Left ventricle myocardium inferior (tissue), 1 donor: ENCODE measurements at regions not wholly inside any gene's neighbourhood (a gene's known extent, or its start where the extent isn't known, plus 50 kb on each side); places are given as distances from the start of the nearest gene placed in this dataset.

Experiments
- DNase-seq: peaks from one replicate; pipeline ENCODE4 v3.0.0-alpha.2; 2020
- H3K27ac ChIP-seq: fragments of 200-600 bp; replicated peaks from 2 replicates; pipeline ENCODE4 v1.8.0; 2021
- H3K27me3 ChIP-seq: fragments of 200-600 bp; 2 replicates; pipeline ENCODE4 v1.8.0; 2021; ENCODE audit warnings: low read depth
- H3K36me3 ChIP-seq: fragments of 200-600 bp; 2 replicates; pipeline ENCODE4 v1.8.0; 2021
- H3K4me1 ChIP-seq: fragments of 200-600 bp; 2 replicates; pipeline ENCODE4 v1.8.0; 2021
- H3K4me3 ChIP-seq: fragments of 200-600 bp; 2 replicates; pipeline ENCODE4 v1.8.0; 2021; ENCODE audit warnings: mild to moderate bottlenecking, moderate library complexity
- H3K9me3 ChIP-seq: fragments of 200-600 bp; replicated peaks from 2 replicates; pipeline ENCODE4 v1.8.0; 2021
- CTCF ChIP-seq: fragments of 200-600 bp; IDR thresholded peaks from 2 replicates; pipeline ENCODE4 v1.8.0; 2021; ENCODE audit warnings: antibody characterized with exemption, mild to moderate bottlenecking, borderline replicate concordance
- intact Hi-C: fragments of 100-400 bp; cut with micrococcal nuclease; formaldehyde crosslinking; loops from one replicate; pipeline ENCODE4 v1.11.0; 2022
- donor health status: DM: no; HTN: yes; CAD: no; lungs with severe emphysema.

- Histone ChIP-seq H3K4me3 (no peak overlapping the region), H3K27me3 (no peaks in the 10 kb centered on the region), H3K4me1 (no peaks in the 10 kb centered on the region), H3K9me3 (no peaks in the 10 kb centered on the region), H3K27ac (no peak overlapping the region), H3K36me3 (no peaks in the 10 kb centered on the region)
- no peak for DNase-seq
- TF ChIP-seq CTCF = no peak
- intact Hi-C loops = no loop called here
Measured at GRCh38 chr3:76684946-76685345, 355.0 kb upstream of the ROBO2 start.

- no peak overlapping the region for H3K27ac ChIP-seq
Measured at GRCh38 chr3:76685858-76686257, 354.0 kb upstream of the ROBO2 start.

GRCh38 chr3:76687019-76687418 lies 352.9 kb upstream of the ROBO2 start:
- no peaks in the 10 kb centered on the region for H3K27me3 ChIP-seq
- no peak for DNase-seq
- H3K36me3 ChIP-seq = no peaks in the 10 kb centered on the region
- no peak overlapping the region for H3K27ac ChIP-seq
- H3K4me1 ChIP-seq = no peaks in the 10 kb centered on the region
- no peak overlapping the region for H3K4me3 ChIP-seq
- H3K9me3 ChIP-seq = peaks cover 7% of the 10 kb centered on the region
- no peak for TF ChIP-seq CTCF
- intact Hi-C loops = no loop called here

More at GRCh38 chr3:76685858-76686257, 354.0 kb upstream of the ROBO2 start:
- Histone ChIP-seq H3K4me3 (no peak overlapping the region), H3K9me3 (peaks cover 4% of the 10 kb centered on the region), H3K27me3 (no peaks in the 10 kb centered on the region), H3K4me1 (no peaks in the 10 kb centered on the region), H3K36me3 (no peaks in the 10 kb centered on the region)
- intact Hi-C loops = no loop called here
- no peak for DNase-seq
- no peak for TF ChIP-seq CTCF

- Histone ChIP-seq H3K36me3 (no peaks in the 10 kb centered on the region), H3K9me3 (peaks cover 7% of the 10 kb centered on the region), H3K27me3 (peaks cover 3% of the 10 kb centered on the region), H3K4me1 (no peaks in the 10 kb centered on the region), H3K4me3 (no peak overlapping the region), H3K27ac (no peak overlapping the region)
- no peak for TF ChIP-seq CTCF
- DNase-seq = no peak
- intact Hi-C loops = no loop called here
Measured at GRCh38 chr3:76694063-76694462, 345.8 kb upstream of the ROBO2 start.

GRCh38 chr3:76698136-76698706 lies 341.7 kb upstream of the ROBO2 start:
- intact Hi-C loops = no loop called here
- no peak overlapping the region for H3K27ac ChIP-seq
- TF ChIP-seq CTCF = no peak
- no peak overlapping the region for H3K4me3 ChIP-seq
- H3K9me3 ChIP-seq = no peaks in the 10 kb centered on the region
- no peak for DNase-seq
- H3K4me1 ChIP-seq = no peaks in the 10 kb centered on the region
- H3K36me3 ChIP-seq = no peaks in the 10 kb centered on the region
- H3K27me3 ChIP-seq = peaks cover 3% of the 10 kb centered on the region
